GM21447 (cell line): ENCODE measurements at regions not wholly inside any gene's neighbourhood (a gene's known extent, or its start where the extent isn't known, plus 50 kb on each side); places are given as distances from the start of the nearest gene placed in this dataset.
"Not testable (repeated sequence)": the region's sequence is repeated elsewhere in the genome, so short reads cannot be mapped to it uniquely, and the experiment has no call there.

ENCODE experiments used
- ATAC-seq: cut with Tn5 transposase; IDR thresholded peaks from one replicate; pipeline ENCODE4 v1.9.1; 2021; ENCODE audit not compliant: unreplicated experiment

DNA sequence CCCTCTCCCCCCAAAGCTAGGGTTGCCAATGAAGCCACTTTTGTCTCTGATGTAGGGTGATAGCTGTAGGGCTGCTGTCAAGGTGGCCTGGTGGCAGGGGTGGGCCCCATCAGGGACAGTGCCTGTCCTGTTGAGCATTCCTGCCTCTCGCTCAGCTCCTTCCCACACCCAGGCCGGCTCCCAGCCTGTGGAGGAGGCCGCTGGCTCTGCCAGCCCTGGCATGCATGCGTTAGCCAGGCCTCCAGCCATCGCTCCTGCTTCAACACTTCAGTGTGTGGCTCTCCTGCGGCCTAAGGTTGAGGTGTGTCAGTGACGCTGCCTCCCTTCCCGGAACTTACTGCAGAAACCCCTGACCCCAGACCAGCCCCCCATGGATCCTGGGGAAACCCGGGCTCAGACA lies 194.5 kb downstream of the TBC1D2B start:
- ATAC-seq: not testable (repeated sequence)

DNA sequence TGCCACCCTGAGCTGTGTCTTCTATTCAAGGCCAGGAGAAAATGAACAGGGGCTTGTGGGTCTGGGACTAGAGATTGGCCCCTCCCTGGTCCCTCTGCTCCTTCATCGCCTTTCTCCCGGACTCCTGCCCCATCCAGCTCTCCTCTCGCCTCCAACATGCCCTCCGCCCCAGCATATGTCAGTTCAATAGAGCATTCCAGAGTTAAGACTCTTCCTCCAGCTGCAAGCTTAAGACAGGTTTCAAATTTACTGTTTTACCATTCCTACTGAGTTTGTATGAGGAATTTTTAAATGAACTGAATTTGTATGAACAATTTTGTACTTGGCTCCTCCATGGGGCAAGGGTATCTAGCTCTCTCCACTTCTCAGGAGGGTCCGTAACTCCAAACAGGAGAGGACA lies 195.6 kb downstream of the TBC1D2B start:
- no peak for ATAC-seq

DNA sequence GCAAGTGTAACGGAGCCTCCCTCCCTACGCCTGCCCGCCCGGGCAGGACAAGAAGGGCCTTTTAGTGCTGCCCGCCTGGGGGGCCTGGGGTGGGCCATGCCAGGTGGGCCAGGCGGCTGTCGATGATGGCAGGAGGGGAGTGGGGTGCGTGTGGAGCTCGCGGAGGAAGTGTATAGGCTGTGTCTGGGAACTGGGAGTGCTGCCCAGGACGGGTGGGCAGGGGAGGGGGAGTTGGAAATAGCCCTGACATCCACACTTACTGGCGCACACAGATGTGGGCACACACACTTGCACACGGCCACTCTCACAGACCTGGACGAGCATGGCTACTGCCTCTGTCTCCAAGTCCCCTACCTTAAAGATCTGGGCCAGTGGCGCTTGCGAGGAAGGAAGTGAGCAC lies 196.0 kb downstream of the TBC1D2B start:
- not testable (repeated sequence) for ATAC-seq

DNA sequence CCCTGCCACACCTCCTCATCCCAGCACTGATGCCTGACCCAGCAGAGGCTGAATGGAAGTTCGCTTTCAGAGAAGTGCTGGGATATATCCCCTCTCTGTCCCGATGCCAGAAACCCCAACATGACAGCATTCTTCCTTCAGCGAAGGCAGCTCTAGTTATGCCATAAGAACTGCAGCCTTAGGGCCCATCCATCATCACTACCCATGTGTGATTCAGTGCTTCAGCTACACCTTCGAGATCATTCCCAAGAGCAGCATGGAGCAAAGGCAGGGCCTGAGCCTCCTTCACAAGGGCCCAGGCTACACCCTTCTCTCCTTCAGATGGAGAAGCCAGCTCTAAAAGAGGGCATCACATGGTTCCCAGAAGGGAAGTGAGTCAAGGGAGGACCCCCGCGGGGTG lies 198.0 kb downstream of the TBC1D2B start:
- not testable (repeated sequence) for ATAC-seq

DNA sequence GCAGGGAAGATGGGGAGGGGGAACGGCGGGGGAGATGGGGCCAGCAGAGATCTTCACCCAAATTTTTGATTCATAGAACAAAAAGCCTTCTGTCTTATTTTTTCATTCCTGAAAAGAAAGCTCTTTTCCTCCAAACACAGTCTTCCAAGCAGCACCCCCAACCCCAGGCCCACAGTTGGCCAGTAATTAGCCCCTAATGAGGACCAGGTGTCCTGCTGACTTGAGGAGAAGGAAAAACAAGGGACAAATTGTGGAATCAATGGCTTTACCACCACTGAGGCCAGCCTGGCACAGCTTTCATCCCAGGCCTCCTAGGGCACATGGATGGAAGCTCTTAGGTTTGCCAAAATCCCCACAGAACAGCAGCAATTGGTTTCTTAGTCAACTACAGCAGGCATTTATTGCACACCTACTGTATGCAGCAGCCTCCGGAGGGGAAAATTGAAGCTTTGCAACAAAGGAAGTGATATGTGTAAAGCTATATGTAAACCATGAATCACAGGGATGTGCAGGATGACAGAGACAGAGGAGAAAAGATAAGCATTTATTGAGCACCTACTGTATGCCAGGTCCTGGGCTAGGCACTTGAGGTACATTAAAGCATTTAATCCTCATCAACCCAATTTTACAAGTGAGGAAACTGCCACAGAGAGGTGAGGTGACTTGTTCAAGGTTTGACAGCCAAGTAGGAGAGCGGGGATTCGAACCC lies 199.5 kb downstream of the TBC1D2B start:
- ATAC-seq: no peak

DNA sequence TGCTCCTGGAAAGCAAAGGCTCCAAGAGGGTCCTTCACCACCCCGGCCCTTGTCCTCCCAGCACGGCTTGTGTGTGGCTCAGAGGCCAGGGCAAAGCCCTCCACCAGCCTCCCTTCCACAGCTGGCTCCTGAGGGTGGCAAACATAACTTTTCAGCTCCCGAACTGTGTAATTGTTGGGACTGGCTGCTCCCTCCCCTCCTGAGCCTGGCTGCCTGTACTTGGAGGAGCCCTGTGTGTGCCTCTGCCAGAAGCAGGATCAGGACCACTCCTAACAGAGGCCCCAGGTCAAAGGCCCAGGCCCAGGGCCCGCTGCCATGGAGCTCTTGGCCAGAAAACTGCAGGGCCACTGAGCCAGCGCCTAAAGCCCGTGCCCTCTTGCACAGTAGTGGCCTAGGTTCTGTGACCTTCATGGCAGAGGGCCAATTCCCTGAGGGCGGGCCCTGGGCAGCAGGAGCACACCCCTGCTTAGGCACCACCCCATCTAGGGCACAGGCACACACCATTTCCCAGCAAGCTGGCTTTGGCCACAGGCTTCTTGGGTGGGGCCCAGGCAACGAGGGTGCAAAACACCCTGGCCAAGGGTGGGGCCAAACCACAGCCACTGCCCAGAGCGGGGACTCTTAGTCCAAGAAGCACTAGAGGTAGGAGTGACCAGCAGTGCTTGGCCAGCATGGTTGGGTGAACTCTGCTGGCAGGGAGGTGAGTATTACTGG lies 201.2 kb downstream of the TBC1D2B start:
- ATAC-seq: not testable (repeated sequence)

DNA sequence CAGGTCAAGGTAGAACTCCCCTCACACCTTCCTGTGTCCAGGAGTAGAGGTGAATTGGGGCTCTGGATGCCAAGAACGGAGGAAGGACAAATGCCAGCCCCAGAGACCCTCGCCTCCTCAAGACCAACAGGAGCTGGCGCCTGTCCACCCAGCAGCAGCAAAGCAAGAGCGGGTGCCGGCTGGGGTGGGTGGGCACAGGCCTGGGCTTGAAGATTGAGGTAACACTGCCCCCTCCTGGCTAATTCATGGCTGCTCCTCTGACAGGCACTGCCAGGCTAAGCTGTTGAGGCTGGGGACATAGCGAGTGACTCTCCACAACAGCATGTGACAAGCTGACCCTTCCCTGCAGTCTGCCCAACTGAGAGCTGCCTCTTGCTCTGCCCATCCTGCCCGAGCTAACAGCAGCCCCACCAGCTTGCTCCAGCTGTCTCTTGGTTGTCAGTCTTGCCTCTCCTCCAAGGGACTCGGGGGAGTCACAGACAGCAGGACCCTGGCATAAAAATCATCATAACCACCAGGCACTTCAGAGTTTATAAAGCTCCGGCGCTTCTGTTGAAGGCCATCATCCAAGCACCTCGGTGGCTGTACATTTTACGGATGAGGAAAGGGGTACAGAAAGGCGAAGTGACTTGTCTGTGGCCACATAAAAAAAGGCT lies 202.3 kb downstream of the TBC1D2B start:
- not testable (repeated sequence) for ATAC-seq

DNA sequence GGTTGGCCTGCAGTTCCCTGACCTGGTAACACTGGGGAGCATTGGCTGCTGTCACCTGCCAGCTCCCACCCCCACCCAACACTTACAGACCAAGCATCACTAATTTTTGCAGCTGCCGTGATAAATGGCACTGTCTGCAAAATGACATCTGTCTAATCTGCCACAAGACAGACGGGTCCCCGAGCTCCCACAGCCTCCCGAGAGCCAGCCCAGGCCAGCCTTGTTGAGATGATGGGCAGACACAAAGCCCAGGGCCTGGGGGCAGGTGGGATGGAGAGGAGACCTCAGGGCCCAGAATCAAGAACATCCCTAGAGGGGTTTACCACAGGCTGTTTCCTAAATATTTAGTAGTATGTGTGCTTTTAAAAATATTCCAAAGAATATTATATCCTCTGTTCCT lies 203.4 kb downstream of the TBC1D2B start:
- no peak for ATAC-seq

DNA sequence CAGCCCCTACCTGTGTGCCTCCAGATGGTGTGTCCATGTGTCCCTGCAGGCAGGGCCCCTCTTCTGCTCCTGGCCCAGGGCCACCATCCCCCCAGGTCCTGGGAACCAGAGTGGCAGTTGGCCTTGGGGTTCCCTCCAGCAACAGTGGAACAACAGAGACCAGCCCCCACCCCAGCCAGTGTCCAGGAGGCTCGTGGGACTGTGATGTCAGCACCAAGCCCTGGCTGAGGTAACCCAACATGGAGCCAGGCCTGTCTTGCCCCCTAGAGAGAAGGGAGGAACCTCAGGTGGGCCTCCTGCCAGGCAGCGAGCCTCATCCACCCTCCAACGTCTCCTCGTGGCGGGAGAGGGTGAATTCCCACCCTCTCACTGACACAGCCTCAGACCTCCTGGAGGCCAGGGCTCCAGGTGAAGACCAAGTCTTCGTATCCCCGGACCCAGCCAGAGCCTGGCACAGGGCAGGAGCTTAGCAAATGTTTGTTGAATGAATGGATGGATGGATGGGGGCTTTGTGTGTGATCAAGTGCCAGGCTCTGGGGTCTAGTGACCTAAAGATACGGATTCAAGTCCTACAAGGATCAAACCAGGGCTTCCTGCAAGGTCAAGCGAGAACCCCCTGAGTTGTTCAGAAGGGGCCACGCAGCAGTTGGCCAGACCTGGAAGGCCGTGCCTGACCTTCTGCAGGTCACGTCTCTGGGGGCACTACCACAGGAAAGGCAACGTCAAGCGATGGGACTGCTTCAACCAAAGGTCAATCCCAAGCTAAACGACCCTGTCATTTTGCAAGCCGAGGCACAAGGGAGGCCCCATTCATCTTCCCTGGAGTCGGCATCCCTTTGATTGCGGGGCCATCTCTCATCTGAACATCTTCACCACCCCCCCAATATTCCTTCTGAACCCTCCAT lies 204.7 kb downstream of the TBC1D2B start:
- not testable (repeated sequence) for ATAC-seq

DNA sequence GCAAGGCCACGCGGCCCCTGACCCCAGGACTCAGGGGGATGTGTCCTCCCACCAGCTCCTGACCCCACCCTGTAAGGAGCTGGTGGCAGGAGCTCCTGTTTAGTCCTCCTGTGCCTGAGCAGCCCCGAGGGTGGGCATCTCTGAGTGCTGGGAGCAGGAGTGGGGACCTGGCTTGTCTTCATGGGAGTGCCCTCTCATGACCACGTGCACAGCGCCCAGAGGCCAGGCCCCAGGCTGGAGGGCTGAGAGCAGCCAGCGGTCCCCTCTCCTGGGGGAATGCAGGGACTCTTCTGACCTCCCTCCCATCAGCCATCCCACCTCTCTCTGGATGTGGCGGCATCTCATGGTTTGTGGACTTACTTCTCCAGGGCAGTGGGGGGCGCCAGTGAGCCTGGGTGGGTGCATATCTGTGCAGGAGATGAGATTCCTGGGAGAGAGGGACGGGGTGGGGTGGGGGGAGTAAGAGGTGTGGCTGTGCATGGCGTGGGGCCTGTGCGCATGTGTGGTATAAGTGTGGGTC lies 205.6 kb downstream of the TBC1D2B start:
- ATAC-seq: no peak

DNA sequence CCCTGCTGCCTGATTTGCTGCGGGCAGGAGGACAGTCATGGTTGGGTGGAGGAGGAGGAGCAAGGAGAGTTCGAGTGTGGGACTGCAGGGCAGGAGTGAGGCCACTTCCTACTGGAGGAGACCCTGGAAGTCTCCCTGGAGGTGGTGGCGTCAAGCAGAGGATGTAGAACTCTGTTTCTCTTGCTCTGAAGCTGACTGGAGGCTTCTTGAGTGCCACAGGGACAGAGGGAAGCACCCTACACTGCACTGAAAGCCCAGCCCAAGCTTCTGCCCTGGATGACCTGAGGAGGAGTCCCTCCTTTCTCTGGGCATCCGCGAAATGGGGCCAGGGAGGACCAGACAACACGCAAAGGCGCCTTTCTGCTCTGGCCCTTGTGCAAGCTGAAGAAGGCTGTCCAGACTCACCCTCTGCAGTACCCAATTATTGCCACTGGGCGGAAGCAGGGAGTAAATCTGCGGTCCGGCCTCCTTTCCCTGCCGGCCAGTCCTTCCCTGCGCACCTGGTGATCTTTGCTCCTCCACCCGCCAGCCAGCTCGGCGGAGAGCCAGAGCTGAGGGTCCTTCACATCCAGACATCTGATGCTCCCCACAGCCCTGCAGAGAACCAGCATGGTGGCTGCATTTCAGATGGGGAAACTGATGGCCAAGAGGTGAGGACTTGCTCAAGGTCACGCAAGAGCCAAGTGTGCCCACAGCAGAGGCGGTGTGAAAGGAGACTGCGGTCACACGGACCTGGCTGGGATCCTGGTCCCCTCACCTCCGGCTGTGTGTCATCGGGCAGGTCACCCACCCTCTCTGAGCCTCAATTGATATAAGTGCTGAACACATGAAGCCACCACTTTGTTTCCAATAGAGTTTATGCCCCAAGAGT lies 207.1 kb downstream of the TBC1D2B start:
- ATAC-seq: no peak

DNA sequence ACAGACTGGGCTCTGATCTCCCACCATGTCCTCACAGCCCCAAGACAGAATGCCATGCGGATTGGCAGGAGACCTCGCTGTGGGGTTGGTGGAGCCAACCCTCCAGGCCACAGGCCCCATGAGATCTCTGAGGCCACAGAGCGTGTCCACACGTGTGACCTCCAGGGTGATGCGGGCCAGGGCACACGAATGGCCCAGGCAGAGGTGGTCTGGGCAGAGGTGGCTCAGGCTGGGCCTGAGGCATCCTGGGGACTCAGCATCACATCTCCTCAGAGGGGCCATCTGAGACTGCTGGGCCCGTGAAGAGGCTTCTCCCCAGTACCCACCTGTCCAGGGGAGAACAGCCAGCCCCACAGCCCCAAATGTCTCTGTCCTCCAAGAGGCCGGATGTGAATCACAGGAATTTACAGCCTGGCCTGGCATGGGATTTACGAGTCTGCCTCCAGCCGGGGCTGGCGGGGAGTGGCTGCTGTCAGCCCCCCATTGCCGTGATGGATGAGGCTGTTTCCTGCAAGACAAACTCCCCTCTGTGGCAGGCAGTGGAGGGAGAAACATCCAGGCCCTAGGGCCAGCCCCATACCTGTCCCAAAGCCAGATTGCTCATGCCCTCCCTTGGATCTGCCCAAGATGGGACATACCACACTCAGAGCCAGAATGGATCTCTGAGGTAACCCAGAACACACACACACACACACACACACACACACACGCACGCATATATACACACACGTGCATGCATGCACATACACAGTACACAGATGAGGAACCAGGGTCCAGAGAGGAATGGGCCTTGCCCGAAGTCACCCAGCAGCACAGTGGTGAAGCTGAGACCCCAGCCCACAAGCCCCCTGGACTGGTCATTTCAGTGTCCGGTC lies 208.3 kb downstream of the TBC1D2B start:
- no peak for ATAC-seq

DNA sequence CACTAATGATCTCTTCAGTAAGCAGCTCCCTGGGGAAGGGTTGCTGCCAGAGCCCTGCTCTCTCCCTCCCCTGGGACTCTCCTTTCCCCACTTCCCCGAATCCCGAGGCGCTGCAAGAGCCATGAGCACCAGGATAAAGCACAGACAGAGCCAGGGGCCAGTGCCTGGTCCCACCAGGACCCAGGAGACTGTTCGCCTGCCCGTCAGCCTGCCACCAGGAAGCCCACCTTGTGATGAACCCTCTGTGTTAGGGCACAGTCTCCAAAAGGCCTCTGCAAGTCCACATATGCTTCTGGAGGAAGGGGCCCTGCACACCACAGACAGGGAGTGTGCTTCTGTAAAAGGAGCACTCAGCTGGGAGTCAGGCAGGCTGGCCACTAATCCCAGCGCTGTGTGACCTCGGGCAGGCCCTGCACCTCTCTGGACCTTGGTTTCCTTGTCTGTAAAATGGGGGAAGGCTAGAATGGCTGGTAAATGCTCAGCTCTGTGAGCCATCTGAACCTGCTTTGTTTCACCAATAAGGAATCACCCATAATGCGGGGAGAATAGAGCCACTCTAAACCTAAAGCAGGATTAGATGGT lies 209.4 kb downstream of the TBC1D2B start:
- ATAC-seq: not testable (repeated sequence)

DNA sequence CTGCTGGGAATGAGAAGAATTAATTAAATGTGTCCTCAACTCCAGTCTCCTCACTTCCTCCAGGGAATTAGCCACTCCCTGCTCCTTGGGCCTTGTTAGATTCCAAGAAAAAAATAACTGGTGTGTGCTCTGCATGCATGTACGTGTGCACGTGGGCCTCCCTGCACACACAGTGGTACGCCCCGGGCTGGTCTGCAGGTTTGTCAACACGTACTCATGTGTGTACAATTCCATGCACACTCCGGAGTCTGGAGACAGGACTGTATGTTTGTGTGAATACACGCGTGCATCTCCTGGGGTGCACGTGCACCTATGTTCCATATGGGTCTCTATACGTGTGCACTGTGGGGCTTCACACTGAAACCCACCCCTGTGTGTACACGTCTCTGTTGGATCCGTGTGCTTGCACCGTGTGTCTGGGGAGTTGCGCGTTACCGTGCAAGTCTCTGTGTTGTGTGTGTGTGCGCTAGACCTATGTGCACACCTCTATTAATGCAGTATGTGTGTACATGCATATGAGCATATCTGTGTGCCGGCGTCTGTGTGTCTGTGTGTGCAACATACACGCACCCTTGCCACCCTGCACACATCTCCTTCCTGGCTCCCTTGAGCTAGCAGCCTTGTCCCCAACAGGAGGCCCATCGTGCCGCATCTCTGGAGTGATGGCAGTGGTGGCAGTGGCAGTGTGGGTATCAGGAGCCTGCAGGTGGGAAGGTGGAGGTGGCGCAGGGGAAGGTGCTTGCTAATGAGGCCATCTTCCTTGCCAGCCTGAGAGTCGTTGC lies 210.1 kb downstream of the TBC1D2B start:
- no peak for ATAC-seq

DNA sequence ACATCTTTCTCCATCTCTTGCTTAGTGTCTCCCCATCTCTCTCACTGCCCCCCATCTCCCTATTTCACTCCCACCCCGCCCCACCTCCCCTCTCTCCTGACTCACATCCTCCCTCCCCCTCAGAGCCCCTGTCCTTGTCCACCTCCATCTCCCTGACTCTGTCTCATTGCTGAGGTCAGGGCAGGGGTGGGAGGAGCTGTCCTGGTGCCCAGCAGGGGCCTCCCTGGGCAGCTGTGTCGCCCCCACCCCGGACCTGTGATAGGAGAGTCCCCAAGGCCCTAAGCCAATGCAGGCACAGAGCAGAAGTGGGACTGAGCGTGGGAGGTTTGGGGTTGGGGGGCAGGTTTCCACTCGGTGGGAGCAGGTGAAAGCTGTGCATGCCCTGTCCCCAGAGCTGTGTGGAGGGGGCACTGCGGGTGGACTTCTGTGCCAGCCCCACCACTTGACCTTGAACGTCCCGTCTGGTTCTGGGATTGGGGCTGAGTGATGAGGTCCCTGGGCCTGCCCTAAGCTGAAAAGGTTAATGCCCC lies 210.8 kb downstream of the TBC1D2B start:
- ATAC-seq: no peak

DNA sequence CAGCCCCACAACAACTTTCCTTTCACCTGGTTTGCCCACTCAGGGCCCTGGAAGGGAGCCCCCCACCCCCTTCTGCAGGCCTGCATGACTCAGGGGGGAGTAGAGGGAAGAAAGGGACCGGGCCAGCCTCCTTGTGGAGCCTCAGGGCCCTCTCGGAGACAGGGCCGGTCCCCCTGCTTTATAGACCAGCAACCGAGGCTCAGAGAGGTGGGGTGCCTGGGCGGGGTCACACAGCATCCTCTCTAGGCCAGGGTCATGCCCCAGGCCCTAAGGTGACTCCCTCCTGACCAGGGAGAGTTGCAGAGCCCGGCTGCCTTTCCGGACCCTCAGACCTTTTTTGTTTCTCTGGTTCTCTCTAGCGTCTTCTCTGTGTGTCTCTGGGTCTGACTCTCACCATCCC lies 211.3 kb downstream of the TBC1D2B start:
- ATAC-seq: no peak

DNA sequence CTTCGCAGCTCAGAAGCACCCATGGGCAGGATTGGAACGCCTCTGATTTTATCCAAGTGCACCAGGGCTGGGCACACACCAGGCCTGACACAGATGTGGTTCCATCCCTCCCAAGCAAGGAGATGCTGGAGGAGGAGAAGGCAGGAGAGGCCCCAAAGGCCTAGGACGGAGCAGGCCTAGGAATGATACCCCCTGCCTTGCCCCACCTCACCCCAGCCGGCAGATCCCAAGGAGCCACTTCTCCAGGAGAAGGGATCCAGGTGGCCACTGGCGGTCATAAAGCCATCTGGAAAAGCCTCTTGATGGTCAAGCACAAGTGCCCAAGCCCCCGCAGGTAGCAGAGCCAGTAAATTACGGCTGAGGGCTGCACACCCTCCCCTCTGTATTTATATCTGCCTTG lies 211.8 kb downstream of the TBC1D2B start:
- no peak for ATAC-seq
